ENCODE measurements at regions not wholly inside any gene's neighbourhood (a gene's known extent, or its start where the extent isn't known, plus 50 kb on each side); places are given as distances from the start of the nearest gene placed in this dataset.

GRCh38 chr5:160957312-160957861 lies 105.4 kb upstream of the ATP10B start:
- DNase-seq (ENCODE audit: low spot score): no peak

- no peak for DNase-seq (ENCODE audit: low spot score)
Observed at GRCh38 chr5:160956051-160956450, 104.0 kb upstream of the ATP10B start.

GRCh38 chr5:160950311-160950710 lies 98.3 kb upstream of the ATP10B start:
- DNase-seq (ENCODE audit: low spot score): no peak

GRCh38 chr5:160940725-160941124 lies 88.7 kb upstream of the ATP10B start:
- DNase-seq (ENCODE audit: low spot score): no peak

GRCh38 chr5:160938532-160938931 lies 86.5 kb upstream of the ATP10B start:
- DNase-seq (ENCODE audit: low spot score): no peak

- no peak for DNase-seq (ENCODE audit: low spot score)
Observed at GRCh38 chr5:160937570-160937969, 85.6 kb upstream of the ATP10B start.

- no peak for DNase-seq (ENCODE audit: low spot score)
Observed at GRCh38 chr5:160935776-160936175, 83.8 kb upstream of the ATP10B start.

- DNase-seq (ENCODE audit: low spot score): no peak
Observed at GRCh38 chr5:160931283-160931682, 79.3 kb upstream of the ATP10B start.

- peak; percentile 26 for DNase-seq (ENCODE audit: low spot score)
Observed at GRCh38 chr5:160930406-160930805, 78.4 kb upstream of the ATP10B start.

GRCh38 chr5:160929906-160930305 lies 77.9 kb upstream of the ATP10B start:
- no peak for DNase-seq (ENCODE audit: low spot score)

GRCh38 chr5:160929360-160929759 lies 77.3 kb upstream of the ATP10B start:
- peak; percentile 71 for DNase-seq (ENCODE audit: low spot score)

GRCh38 chr5:160926428-160926827 lies 74.4 kb upstream of the ATP10B start:
- peak; percentile 81 for DNase-seq (ENCODE audit: low spot score)

GRCh38 chr5:160925281-160925680 lies 73.3 kb upstream of the ATP10B start:
- DNase-seq (ENCODE audit: low spot score): no peak

- peak; percentile 98 for DNase-seq (ENCODE audit: low spot score)
Observed at GRCh38 chr5:160923936-160924710, 72.1 kb upstream of the ATP10B start.

GRCh38 chr5:160923411-160923810 lies 71.4 kb upstream of the ATP10B start:
- no peak for DNase-seq (ENCODE audit: low spot score)

- no peak for DNase-seq (ENCODE audit: low spot score)
Observed at GRCh38 chr5:160922311-160922710, 70.3 kb upstream of the ATP10B start.

GRCh38 chr5:160921423-160922285 lies 69.6 kb upstream of the ATP10B start:
- no peak for DNase-seq (ENCODE audit: low spot score)

- DNase-seq (ENCODE audit: low spot score): no peak
Observed at GRCh38 chr5:160919626-160920025, 67.6 kb upstream of the ATP10B start.

GRCh38 chr5:160918386-160918785 lies 66.4 kb upstream of the ATP10B start:
- no peak for DNase-seq (ENCODE audit: low spot score)

- DNase-seq (ENCODE audit: low spot score): no peak
Observed at GRCh38 chr5:160906090-160906489, 54.1 kb upstream of the ATP10B start.

- DNase-seq (ENCODE audit: low spot score): no peak
Observed at GRCh38 chr5:160905285-160905684, 53.3 kb upstream of the ATP10B start.

- DNase-seq (ENCODE audit: low spot score): no peak
Observed at GRCh38 chr5:160904591-160904990, 52.6 kb upstream of the ATP10B start.

- DNase-seq (ENCODE audit: low spot score): no peak
Observed at GRCh38 chr5:160903551-160903950, 51.5 kb upstream of the ATP10B start.

All from HT-29 (cell line).